ENCODE measurements at regions not wholly inside any gene's neighbourhood (a gene's known extent, or its start where the extent isn't known, plus 50 kb on each side); places are given as distances from the start of the nearest gene placed in this dataset.

DNA sequence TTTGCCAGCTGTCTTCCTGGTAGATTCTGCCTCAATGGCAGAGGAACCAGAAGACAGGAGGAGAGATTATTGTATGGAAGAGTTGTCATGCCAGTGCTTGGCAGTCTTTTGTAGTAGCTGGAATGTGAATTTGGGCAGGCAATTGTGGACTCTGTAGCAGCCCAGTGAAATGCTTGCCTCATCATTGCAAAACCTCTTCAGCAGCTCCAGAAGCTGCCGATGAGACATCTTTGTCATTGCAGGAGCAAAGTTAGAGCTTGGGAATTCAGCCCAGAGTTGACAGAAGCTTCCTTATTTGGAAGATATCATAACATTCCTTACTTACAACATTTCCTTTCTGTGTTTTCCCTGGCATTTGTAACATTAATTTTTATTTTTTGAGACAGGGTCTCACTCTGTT, 1250.9 kb downstream of the CDY2B start:
- H2BK15ac ChIP-seq (replicated peaks; ENCODE audit: low read depth) = no peak overlapping the region
- no peaks in the 10 kb centered on the region for H3K27me3 ChIP-seq (ENCODE audit: insufficient read depth, low read length, poor library complexity)
- no peak overlapping the region for H2BK120ac ChIP-seq (ENCODE audit: low read depth, low read length)
- H3K56ac ChIP-seq (ENCODE audit: low read length) = no peak overlapping the region
- no peak overlapping the region for H3K4me2 ChIP-seq (ENCODE audit: low read length)
- no peak overlapping the region for H3K23ac ChIP-seq (ENCODE audit: low read length)
- no peak overlapping the region for H3K18ac ChIP-seq (ENCODE audit: low read length)
- no peaks in the 10 kb centered on the region for H3K79me2 ChIP-seq (ENCODE audit: control insufficient read depth, insufficient read depth, low read length)
- H3K36me3 ChIP-seq (ENCODE audit: control insufficient read depth, insufficient read depth, low read length) = no peaks in the 10 kb centered on the region
- WGBS (ENCODE audit: extremely low coverage, insufficient coverage, low lambda C conversion rate) = no CpG with 5 or more reads among the region's 1 CpG
- no peak overlapping the region for H2AK5ac ChIP-seq (ENCODE audit: low read length)
- no peak overlapping the region for H3K9ac ChIP-seq (ENCODE audit: low read length)
- no peaks in the 10 kb centered on the region for H3K4me1 ChIP-seq (ENCODE audit: control insufficient read depth, low read depth, low read length)
- no peak overlapping the region for H2BK5ac ChIP-seq (ENCODE audit: low read length)
- H4K5ac ChIP-seq (ENCODE audit: low read length) = no peak overlapping the region
- H4K8ac ChIP-seq (ENCODE audit: low read depth, low read length) = no peak overlapping the region
- no peak overlapping the region for H3K4me3 ChIP-seq (ENCODE audit: low read length)
- no peaks in the 10 kb centered on the region for H3K79me1 ChIP-seq (ENCODE audit: low read length)
- DNase-seq = no peak
- H3K27ac ChIP-seq (ENCODE audit: low read depth, low read length) = no peak overlapping the region
- no peak overlapping the region for H3K4ac ChIP-seq (ENCODE audit: low read depth, low read length)

DNA sequence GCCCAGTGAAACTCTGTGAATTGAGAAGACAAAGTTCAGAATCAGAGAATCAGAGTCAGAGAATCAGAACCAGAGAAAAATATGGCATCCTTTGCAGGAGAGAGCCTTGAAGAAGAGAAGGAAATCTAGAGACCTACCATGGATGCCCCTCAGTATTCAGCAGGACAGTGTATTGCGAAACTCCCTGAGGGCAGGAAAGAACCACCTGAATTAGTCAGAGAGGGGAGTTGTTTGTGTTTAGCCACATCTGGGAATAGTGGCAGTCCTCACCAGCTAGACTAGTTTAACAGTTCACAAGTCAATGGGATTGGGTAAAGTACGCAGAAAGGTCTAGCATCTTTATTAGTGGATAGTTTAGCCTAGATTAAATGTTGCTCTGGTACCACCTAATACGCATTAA, 1252.9 kb downstream of the CDY2B start:
- no CpG with 5 or more reads among the region's 3 CpGs for WGBS (ENCODE audit: extremely low coverage, insufficient coverage, low lambda C conversion rate)
- H3K36me3 ChIP-seq (ENCODE audit: control insufficient read depth, insufficient read depth, low read length) = no peaks in the 10 kb centered on the region
- H2BK15ac ChIP-seq (replicated peaks; ENCODE audit: low read depth) = no peak overlapping the region

DNA sequence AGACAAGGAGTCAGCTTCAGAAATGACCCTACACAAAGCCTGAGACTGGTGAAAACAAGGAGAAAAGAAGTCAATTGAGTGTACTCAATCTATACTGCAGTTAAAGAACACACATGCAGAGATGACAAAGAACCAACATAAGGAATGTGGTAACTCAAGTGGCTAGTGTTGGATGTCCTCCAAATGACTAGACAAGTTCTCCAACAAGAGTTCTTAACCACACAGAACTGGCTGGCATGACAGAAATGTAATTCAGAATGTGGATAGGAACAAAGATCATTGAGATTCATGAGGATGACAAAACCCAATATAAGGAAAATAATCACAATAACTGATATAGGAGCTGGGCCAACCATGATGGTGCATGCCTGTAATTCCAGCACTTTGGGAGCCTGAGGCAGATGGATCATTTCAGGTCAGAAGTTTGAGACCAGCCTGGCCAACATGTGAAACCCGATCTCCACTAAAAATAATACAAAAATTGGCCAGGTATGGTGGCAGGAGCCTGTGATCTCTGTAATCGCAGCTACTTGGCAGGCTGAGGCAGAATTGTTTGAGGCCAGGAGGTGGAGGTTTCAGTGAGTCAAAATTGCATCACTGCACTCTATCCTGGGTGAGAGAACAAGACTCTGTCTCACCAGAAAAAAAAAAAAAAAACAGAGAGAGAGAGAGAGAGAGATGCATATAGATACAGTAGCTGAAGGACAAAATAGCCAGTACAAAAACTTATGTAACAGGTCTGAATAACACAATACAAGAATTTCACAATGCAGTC, 1263.6 kb downstream of the CDY2B start:
- WGBS (ENCODE audit: extremely low coverage, insufficient coverage, low lambda C conversion rate) = no CpG with 5 or more reads among the region's 2 CpGs
- no peak overlapping the region for H2BK15ac ChIP-seq (replicated peaks; ENCODE audit: low read depth)

More for the DNA sequence above, 1252.9 kb downstream of the CDY2B start:
- no peak overlapping the region for H2BK5ac ChIP-seq (ENCODE audit: low read length)
- no peak overlapping the region for H3K27ac ChIP-seq (ENCODE audit: low read depth, low read length)
- H2BK120ac ChIP-seq (ENCODE audit: low read depth, low read length) = no peak overlapping the region
- H3K23ac ChIP-seq (ENCODE audit: low read length) = no peak overlapping the region
- H3K4ac ChIP-seq (ENCODE audit: low read depth, low read length) = no peak overlapping the region
- H4K5ac ChIP-seq (ENCODE audit: low read length) = no peak overlapping the region
- no peak overlapping the region for H3K4me3 ChIP-seq (ENCODE audit: low read length)
- no peak overlapping the region for H4K8ac ChIP-seq (ENCODE audit: low read depth, low read length)
- no peaks in the 10 kb centered on the region for H3K4me1 ChIP-seq (ENCODE audit: control insufficient read depth, low read depth, low read length)
- DNase-seq = no peak
- no peak overlapping the region for H3K18ac ChIP-seq (ENCODE audit: low read length)
- H3K79me2 ChIP-seq (ENCODE audit: control insufficient read depth, insufficient read depth, low read length) = no peaks in the 10 kb centered on the region
- no peak overlapping the region for H2AK5ac ChIP-seq (ENCODE audit: low read length)
- no peak overlapping the region for H3K9ac ChIP-seq (ENCODE audit: low read length)
- H3K27me3 ChIP-seq (ENCODE audit: insufficient read depth, low read length, poor library complexity) = no peaks in the 10 kb centered on the region
- H3K56ac ChIP-seq (ENCODE audit: low read length) = no peak overlapping the region
- H3K4me2 ChIP-seq (ENCODE audit: low read length) = no peak overlapping the region
- no peaks in the 10 kb centered on the region for H3K79me1 ChIP-seq (ENCODE audit: low read length)

DNA sequence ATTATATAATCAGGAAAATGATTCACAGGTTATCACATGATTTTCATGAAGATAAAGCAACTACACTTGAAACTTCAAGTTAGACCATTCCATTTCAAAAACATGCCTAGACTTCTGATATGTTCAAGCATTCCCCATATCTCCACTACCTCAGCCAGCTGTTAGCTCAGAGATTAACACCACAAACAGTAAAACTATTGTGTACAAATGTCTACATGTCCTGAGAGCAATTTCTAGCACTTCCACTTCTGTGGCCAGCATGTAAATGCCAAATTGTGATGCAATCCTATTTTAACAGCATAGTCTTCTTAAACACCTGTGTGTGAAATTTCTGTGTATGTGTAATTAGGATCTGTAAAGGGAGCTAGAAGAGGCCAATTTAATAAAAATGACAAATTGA, 1271.3 kb downstream of the CDY2B start:
- Histone ChIP-seq H2BK5ac (ENCODE audit: low read length) (no peak overlapping the region), H3K79me1 (ENCODE audit: low read length) (no peaks in the 10 kb centered on the region), H3K36me3 (ENCODE audit: control insufficient read depth, insufficient read depth, low read length) (no peaks in the 10 kb centered on the region), H2BK120ac (ENCODE audit: low read depth, low read length) (no peak overlapping the region), H3K79me2 (ENCODE audit: control insufficient read depth, insufficient read depth, low read length) (no peaks in the 10 kb centered on the region), H3K27ac (ENCODE audit: low read depth, low read length) (no peak overlapping the region), H3K23ac (ENCODE audit: low read length) (no peak overlapping the region), H3K18ac (ENCODE audit: low read length) (no peak overlapping the region), H3K4ac (ENCODE audit: low read depth, low read length) (no peak overlapping the region), H2AK5ac (ENCODE audit: low read length) (no peak overlapping the region), H2BK15ac (replicated peaks; ENCODE audit: low read depth) (no peak overlapping the region), H3K56ac (ENCODE audit: low read length) (no peak overlapping the region), H4K5ac (ENCODE audit: low read length) (no peak overlapping the region), H4K8ac (ENCODE audit: low read depth, low read length) (no peak overlapping the region), H3K4me3 (ENCODE audit: low read length) (no peak overlapping the region), H3K4me2 (ENCODE audit: low read length) (no peak overlapping the region), H3K9ac (ENCODE audit: low read length) (no peak overlapping the region), H3K27me3 (ENCODE audit: insufficient read depth, low read length, poor library complexity) (no peaks in the 10 kb centered on the region), H3K4me1 (ENCODE audit: control insufficient read depth, low read depth, low read length) (no peaks in the 10 kb centered on the region)
- DNase-seq = no peak

More for the DNA sequence above, 1263.6 kb downstream of the CDY2B start:
- H3K79me1 ChIP-seq (ENCODE audit: low read length) = no peaks in the 10 kb centered on the region
- H3K56ac ChIP-seq (ENCODE audit: low read length) = no peak overlapping the region
- H3K4ac ChIP-seq (ENCODE audit: low read depth, low read length) = no peak overlapping the region
- no peaks in the 10 kb centered on the region for H3K79me2 ChIP-seq (ENCODE audit: control insufficient read depth, insufficient read depth, low read length)
- no peak overlapping the region for H3K27ac ChIP-seq (ENCODE audit: low read depth, low read length)
- no peak overlapping the region for H2BK5ac ChIP-seq (ENCODE audit: low read length)
- H2AK5ac ChIP-seq (ENCODE audit: low read length) = no peak overlapping the region
- no peak overlapping the region for H4K5ac ChIP-seq (ENCODE audit: low read length)
- DNase-seq = no peak
- no peak overlapping the region for H3K23ac ChIP-seq (ENCODE audit: low read length)
- H3K4me3 ChIP-seq (ENCODE audit: low read length) = no peak overlapping the region
- H3K4me2 ChIP-seq (ENCODE audit: low read length) = no peak overlapping the region
- H3K18ac ChIP-seq (ENCODE audit: low read length) = no peak overlapping the region
- no peak overlapping the region for H2BK120ac ChIP-seq (ENCODE audit: low read depth, low read length)
- H3K9ac ChIP-seq (ENCODE audit: low read length) = no peak overlapping the region
- no peaks in the 10 kb centered on the region for H3K36me3 ChIP-seq (ENCODE audit: control insufficient read depth, insufficient read depth, low read length)
- no peaks in the 10 kb centered on the region for H3K4me1 ChIP-seq (ENCODE audit: control insufficient read depth, low read depth, low read length)
- H3K27me3 ChIP-seq (ENCODE audit: insufficient read depth, low read length, poor library complexity) = no peaks in the 10 kb centered on the region
- no peak overlapping the region for H4K8ac ChIP-seq (ENCODE audit: low read depth, low read length)

DNA sequence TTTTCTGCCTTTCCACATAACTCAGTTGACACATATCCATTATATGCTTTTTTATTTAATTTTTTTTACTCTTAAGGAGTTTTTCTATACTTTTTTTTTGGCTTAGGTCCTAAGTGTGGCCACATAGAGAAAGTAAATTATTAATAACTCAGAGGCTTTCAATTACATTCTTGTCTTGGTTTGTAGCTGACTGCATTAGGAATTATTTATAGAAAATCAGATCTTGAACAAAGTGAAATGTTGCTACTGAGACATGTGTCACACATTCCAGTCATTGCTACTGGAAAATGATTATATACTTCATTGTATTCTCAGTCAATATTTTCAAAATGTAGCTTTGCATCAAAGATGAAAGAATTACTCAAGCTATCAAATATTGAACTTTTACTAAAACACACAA, 1277.9 kb downstream of the CDY2B start:
- Histone ChIP-seq H4K8ac (ENCODE audit: low read depth, low read length) (no peak overlapping the region), H3K4me2 (ENCODE audit: low read length) (no peak overlapping the region), H3K56ac (ENCODE audit: low read length) (no peak overlapping the region)

DNA sequence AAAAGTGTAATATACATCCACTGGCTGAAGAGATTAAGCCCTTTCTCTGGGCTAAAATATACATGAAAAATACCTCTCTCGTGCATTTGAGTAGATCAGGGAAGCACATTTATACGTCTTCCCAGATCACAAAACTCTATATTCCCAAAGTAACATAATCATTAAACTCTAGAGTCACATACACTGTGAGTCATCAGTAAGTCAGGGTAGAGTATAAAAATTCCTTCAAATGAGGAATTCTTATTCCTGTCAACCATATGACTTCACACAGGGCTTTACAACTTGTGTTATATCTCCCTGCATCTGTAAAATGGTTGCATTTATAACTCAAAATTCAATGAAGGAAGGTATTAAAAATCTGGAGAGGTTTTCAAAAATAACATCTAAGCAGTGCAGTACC, 1278.4 kb downstream of the CDY2B start:
- no peak overlapping the region for H3K18ac ChIP-seq (ENCODE audit: low read length)
- H2AK5ac ChIP-seq (ENCODE audit: low read length) = no peak overlapping the region
- H4K5ac ChIP-seq (ENCODE audit: low read length) = no peak overlapping the region
- H3K79me1 ChIP-seq (ENCODE audit: low read length) = no peaks in the 10 kb centered on the region
- no peaks in the 10 kb centered on the region for H3K79me2 ChIP-seq (ENCODE audit: control insufficient read depth, insufficient read depth, low read length)
- no peak overlapping the region for H3K56ac ChIP-seq (ENCODE audit: low read length)
- no peak overlapping the region for H3K4me3 ChIP-seq (ENCODE audit: low read length)
- H3K9ac ChIP-seq (ENCODE audit: low read length) = no peak overlapping the region
- H3K4me2 ChIP-seq (ENCODE audit: low read length) = no peak overlapping the region
- H2BK15ac ChIP-seq (replicated peaks; ENCODE audit: low read depth) = no peak overlapping the region
- H4K8ac ChIP-seq (ENCODE audit: low read depth, low read length) = no peak overlapping the region
- no peak overlapping the region for H2BK5ac ChIP-seq (ENCODE audit: low read length)
- DNase-seq = no peak
- no peak overlapping the region for H3K27ac ChIP-seq (ENCODE audit: low read depth, low read length)
- H3K4me1 ChIP-seq (ENCODE audit: control insufficient read depth, low read depth, low read length) = no peaks in the 10 kb centered on the region
- WGBS (ENCODE audit: extremely low coverage, insufficient coverage, low lambda C conversion rate) = no CpG with 5 or more reads among the region's 2 CpGs
- no peak overlapping the region for H2BK120ac ChIP-seq (ENCODE audit: low read depth, low read length)
- no peak overlapping the region for H3K23ac ChIP-seq (ENCODE audit: low read length)
- H3K4ac ChIP-seq (ENCODE audit: low read depth, low read length) = no peak overlapping the region
- no peaks in the 10 kb centered on the region for H3K36me3 ChIP-seq (ENCODE audit: control insufficient read depth, insufficient read depth, low read length)
- no peaks in the 10 kb centered on the region for H3K27me3 ChIP-seq (ENCODE audit: insufficient read depth, low read length, poor library complexity)

More for the DNA sequence above, 1277.9 kb downstream of the CDY2B start:
- Histone ChIP-seq H3K36me3 (ENCODE audit: control insufficient read depth, insufficient read depth, low read length) (no peaks in the 10 kb centered on the region), H3K79me2 (ENCODE audit: control insufficient read depth, insufficient read depth, low read length) (no peaks in the 10 kb centered on the region), H3K9ac (ENCODE audit: low read length) (no peak overlapping the region), H3K79me1 (ENCODE audit: low read length) (no peaks in the 10 kb centered on the region), H2BK15ac (replicated peaks; ENCODE audit: low read depth) (no peak overlapping the region), H2BK120ac (ENCODE audit: low read depth, low read length) (no peak overlapping the region), H3K4ac (ENCODE audit: low read depth, low read length) (no peak overlapping the region), H3K27me3 (ENCODE audit: insufficient read depth, low read length, poor library complexity) (no peaks in the 10 kb centered on the region), H3K4me1 (ENCODE audit: control insufficient read depth, low read depth, low read length) (no peaks in the 10 kb centered on the region), H3K23ac (ENCODE audit: low read length) (no peak overlapping the region), H3K18ac (ENCODE audit: low read length) (no peak overlapping the region), H3K4me3 (ENCODE audit: low read length) (no peak overlapping the region), H2AK5ac (ENCODE audit: low read length) (no peak overlapping the region), H4K5ac (ENCODE audit: low read length) (no peak overlapping the region), H3K27ac (ENCODE audit: low read depth, low read length) (no peak overlapping the region), H2BK5ac (ENCODE audit: low read length) (no peak overlapping the region)
- no peak for DNase-seq
